ENCODE measurements at regions not wholly inside any gene's neighbourhood (a gene's known extent, or its start where the extent isn't known, plus 50 kb on each side); places are given as distances from the start of the nearest gene placed in this dataset.

- no peak for DNase-seq (ENCODE audit: low spot score)
Measured at GRCh38 chr11:70535191-70535971, 137.1 kb downstream of the CTTN start.

- no peak for DNase-seq (ENCODE audit: low spot score)
Measured at GRCh38 chr11:70536051-70536877, 137.9 kb downstream of the CTTN start.

GRCh38 chr11:70537576-70538571 is 139.5 kb downstream of the CTTN start:
- no peak for DNase-seq (ENCODE audit: low spot score)

GRCh38 chr11:70538641-70539359 is 140.5 kb downstream of the CTTN start:
- no peak for DNase-seq (ENCODE audit: low spot score)

- DNase-seq (ENCODE audit: low spot score): no peak
Measured at GRCh38 chr11:70539360-70540095, 141.2 kb downstream of the CTTN start.

GRCh38 chr11:70540196-70540595 is 141.9 kb downstream of the CTTN start:
- DNase-seq (ENCODE audit: low spot score): no peak

GRCh38 chr11:70541176-70541575 is 142.8 kb downstream of the CTTN start:
- DNase-seq (ENCODE audit: low spot score): no peak

GRCh38 chr11:70541699-70542098 is 143.4 kb downstream of the CTTN start:
- DNase-seq (ENCODE audit: low spot score): no peak

- no peak for DNase-seq (ENCODE audit: low spot score)
Measured at GRCh38 chr11:70542406-70542805, 144.1 kb downstream of the CTTN start.

GRCh38 chr11:70542811-70543210 is 144.5 kb downstream of the CTTN start:
- DNase-seq (ENCODE audit: low spot score): no peak

- no peak for DNase-seq (ENCODE audit: low spot score)
Measured at GRCh38 chr11:70543611-70544010, 145.3 kb downstream of the CTTN start.

GRCh38 chr11:70544067-70544773 is 145.9 kb downstream of the CTTN start:
- DNase-seq (ENCODE audit: low spot score): no peak

GRCh38 chr11:70544774-70545609 is 146.7 kb downstream of the CTTN start:
- no peak for DNase-seq (ENCODE audit: low spot score)

GRCh38 chr11:70545610-70545912 is 147.2 kb downstream of the CTTN start:
- DNase-seq (ENCODE audit: low spot score): no peak

- no peak for DNase-seq (ENCODE audit: low spot score)
Measured at GRCh38 chr11:70546191-70546940, 148.0 kb downstream of the CTTN start.

- no peak for DNase-seq (ENCODE audit: low spot score)
Measured at GRCh38 chr11:70547386-70547785, 149.1 kb downstream of the CTTN start.

GRCh38 chr11:70547821-70548670 is 149.7 kb downstream of the CTTN start:
- no peak for DNase-seq (ENCODE audit: low spot score)

GRCh38 chr11:70548976-70549375 is 150.6 kb downstream of the CTTN start:
- DNase-seq (ENCODE audit: low spot score): no peak

Measured in HuH-7 (cell line).